GM10248 (cell line): ENCODE measurements at regions not wholly inside any gene's neighbourhood (a gene's known extent, or its start where the extent isn't known, plus 50 kb on each side); places are given as distances from the start of the nearest gene placed in this dataset.

Source experiments
- CTCF ChIA-PET: fragments of 300-600 bp; sonication (Branson Sonifier 250); formaldehyde crosslinking; extraction: SDS; loops from one replicate; lab custom pipeline; 2021; ENCODE audit warnings: antibody characterized with exemption; lab: Yijun Ruan, JAX
- POLR2A ChIA-PET: fragments of 350-650 bp; sonication (Branson Sonifier 250); formaldehyde crosslinking; extraction: SDS; loops from one replicate; lab custom pipeline; 2020; ENCODE audit warnings: antibody characterized with exemption; lab: Yijun Ruan, JAX
- DNase-seq: peaks from one replicate; pipeline ENCODE4 v3.0.0; 2012; ENCODE audit errors: extremely low spot score
- TF ChIP-seq, protein P1 (sequence below): IDR thresholded peaks from 2 replicates; pipeline ENCODE4 v1.5.1; 2012; ENCODE audit warnings: mild to moderate bottlenecking, low read depth; ENCODE audit errors: extremely low read depth, missing control alignments, control extremely low read depth

DNA sequence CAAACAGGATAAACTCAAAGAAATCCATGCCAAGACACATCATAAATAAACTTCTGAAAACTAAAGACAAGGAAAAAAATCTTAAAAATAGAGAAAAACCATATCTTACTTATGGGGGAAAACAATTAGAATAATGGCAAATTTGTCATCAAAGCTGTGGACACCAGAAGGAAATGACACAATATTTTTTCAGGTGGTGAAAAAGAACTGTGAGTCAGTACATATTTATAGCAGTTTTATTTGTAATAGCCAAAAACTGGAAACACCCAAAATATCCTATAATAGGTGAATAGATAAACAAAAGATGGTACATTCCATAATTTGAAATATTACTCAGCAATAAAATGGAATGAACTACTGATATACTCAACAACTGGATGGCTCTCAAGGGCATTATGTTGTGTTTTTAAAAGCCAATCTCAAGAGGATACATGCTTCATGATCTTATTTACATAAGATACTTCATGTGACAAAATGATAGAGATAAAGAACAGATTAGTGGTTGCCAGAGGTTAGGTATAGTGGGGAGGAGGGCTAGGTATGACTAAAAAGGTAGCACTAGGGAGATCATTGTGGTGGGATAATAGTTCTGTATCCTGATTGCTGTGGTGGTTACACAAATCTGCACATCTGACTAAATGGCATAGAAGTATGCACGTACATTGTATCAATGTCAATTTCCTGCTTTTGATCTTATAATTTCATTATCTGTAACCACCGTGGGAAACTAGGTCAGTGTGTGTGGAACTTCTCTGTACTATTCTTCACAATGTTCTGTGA lies 191.9 kb downstream of the PPP1R2C start:
- DNase-seq = no peak
- ChIA-PET POLR2A (no interaction called here), CTCF (no interaction called here)
- TF ChIP-seq, protein P1, sequence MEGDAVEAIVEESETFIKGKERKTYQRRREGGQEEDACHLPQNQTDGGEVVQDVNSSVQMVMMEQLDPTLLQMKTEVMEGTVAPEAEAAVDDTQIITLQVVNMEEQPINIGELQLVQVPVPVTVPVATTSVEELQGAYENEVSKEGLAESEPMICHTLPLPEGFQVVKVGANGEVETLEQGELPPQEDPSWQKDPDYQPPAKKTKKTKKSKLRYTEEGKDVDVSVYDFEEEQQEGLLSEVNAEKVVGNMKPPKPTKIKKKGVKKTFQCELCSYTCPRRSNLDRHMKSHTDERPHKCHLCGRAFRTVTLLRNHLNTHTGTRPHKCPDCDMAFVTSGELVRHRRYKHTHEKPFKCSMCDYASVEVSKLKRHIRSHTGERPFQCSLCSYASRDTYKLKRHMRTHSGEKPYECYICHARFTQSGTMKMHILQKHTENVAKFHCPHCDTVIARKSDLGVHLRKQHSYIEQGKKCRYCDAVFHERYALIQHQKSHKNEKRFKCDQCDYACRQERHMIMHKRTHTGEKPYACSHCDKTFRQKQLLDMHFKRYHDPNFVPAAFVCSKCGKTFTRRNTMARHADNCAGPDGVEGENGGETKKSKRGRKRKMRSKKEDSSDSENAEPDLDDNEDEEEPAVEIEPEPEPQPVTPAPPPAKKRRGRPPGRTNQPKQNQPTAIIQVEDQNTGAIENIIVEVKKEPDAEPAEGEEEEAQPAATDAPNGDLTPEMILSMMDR = no peak

DNA sequence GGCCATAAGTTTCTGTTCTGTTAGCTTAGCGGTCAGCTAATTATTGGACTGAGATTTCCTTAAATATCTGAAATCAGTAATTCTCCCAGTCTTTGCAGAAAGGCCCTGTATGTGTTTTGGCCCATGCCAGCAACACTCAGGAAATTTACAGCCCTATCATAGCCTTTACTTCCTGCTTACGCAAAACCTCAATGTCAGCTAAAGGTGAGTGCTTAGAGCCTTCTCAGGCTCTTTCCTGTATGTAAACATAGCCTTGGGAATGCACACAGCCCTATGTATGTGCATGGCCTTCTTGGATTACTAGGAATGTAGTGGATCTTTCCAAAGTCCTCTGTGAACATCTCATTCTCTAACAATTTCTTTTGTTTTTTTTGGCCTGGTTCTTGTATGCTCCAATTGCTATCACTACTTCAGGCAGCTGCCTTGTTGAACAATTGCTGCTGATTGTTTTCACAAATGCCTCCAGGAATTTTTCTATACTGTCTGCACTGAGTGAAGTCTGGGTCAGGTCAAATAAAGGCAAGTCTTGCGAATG lies 200.0 kb downstream of the PPP1R2C start:
- TF ChIP-seq, protein P1 = no peak
- CTCF ChIA-PET = no interaction called here
- no peak for DNase-seq
- POLR2A ChIA-PET = no interaction called here

DNA sequence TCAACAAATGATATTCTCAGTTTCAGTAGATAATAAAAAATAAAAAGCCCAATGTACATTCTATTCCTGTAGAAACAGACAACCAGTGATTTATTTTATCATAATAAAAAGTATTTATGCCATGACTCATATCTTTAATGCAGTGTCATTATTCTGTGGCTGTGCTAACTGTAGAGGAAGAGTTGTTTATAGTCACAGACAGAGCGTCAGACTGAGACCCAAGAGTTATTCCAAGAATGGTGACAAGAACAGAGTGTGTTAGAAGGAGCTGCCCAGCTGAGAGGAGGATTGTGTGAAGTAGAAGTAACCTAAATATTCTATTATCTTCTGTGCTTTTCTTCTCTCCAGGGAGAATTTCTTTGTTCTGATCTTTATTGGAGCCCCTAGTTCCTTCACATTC lies 210.7 kb downstream of the PPP1R2C start:
- ChIA-PET CTCF (no interaction called here), POLR2A (no interaction called here)
- no peak for DNase-seq
- TF ChIP-seq, protein P1 = no peak

DNA sequence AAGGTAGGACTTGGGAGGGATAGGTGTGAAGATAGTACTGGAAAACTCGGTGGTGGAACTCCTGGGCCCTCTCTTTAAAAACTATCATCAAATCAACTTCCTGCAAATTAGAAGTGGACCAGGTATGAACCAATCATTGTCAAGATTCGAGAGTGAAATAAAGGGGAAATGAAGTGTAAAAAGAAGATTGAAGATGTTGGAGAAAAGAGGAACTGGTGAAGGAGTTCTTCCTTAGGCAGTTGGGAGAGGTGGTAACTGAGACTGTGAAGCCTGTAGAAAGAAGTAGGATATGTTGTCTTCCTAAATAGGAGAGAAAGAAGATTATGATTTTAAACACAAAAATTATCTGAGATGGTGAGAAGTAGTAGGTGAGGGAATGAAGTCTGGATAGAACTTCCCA lies 212.2 kb downstream of the PPP1R2C start:
- TF ChIP-seq, protein P1 = no peak
- ChIA-PET POLR2A (no interaction called here), CTCF (no interaction called here)
- no peak for DNase-seq

DNA sequence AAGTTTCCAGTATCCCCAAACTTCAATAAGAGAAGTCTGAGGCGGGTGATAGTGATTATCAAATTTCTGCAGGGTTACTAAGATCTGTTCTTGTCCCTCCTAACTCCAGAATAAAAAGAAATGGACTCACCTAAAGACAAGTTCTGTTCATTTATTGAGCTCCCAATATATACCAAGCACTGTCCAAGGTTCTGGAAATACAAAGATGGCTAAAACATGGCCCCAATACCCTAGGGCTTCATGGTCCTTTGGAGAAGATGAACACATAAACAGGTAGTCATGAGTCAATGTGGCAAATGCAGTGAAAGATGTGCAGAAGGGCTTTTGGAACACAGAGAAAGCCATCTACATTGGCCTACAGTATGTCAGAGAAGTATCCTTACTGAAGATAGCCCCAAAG lies 231.2 kb downstream of the PPP1R2C start:
- CTCF ChIA-PET = no interaction called here
- DNase-seq = no peak
- TF ChIP-seq, protein P1 = no peak
- POLR2A ChIA-PET = no interaction called here

DNA sequence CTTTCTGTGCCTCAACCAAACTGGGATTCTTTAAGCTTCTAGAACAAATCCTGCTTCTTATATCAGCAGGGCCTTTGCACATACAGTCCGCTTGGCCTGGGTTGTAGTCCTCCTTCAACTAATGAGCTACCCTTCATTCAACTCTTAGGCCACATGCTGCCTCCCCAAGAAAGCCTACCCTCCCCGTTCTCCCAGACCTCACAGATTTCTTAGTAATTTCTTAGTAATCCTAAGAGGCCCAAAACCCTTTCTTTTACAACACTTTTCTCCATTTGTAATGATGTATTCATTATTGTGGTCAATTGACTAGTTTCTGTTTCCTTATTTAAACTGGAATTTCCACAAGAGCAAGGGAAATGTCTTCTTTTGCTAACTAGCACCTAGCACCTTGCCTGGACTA lies 233.1 kb downstream of the PPP1R2C start:
- TF ChIP-seq, protein P1 = no peak
- CTCF ChIA-PET = no interaction called here
- DNase-seq = no peak
- POLR2A ChIA-PET = no interaction called here

DNA sequence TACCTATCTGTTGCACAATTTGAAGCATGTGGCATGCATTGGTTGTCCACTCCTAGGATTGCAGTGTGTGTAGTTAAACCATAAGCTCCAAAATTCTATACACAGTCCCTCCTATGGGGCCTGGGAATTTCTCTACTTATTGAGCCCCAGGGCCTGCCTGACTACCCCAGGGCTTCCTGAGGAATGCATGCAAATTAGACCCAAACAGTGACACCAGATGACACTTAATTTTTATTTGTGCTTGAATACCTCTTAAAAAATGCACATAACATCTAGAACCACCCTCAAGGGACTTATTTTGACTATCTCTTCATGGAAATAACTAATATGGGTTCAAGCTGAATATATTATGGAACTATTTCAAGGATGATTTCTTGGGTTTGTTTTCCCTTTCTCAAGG lies 236.4 kb downstream of the PPP1R2C start:
- ChIA-PET CTCF (no interaction called here), POLR2A (no interaction called here)
- TF ChIP-seq, protein P1 = no peak
- no peak for DNase-seq
